ENCODE measurements at regions not wholly inside any gene's neighbourhood (a gene's known extent, or its start where the extent isn't known, plus 50 kb on each side); places are given as distances from the start of the nearest gene placed in this dataset.

- Histone ChIP-seq H3K9me3 (ENCODE audit: low read length) (no peaks in the 10 kb centered on the region), H3K9me2 (replicated peaks; ENCODE audit: low read length) (no peaks in the 10 kb centered on the region), H3F3A (ENCODE audit: low read length, unreplicated experiment) (no peaks in the 10 kb centered on the region), H3K9ac (ENCODE audit: low read length) (no peak overlapping the region), H4K20me1 (ENCODE audit: low read length) (no peaks in the 10 kb centered on the region), H3K27me3 (ENCODE audit: low read length) (no peaks in the 10 kb centered on the region), H3K27ac (ENCODE audit: low read length) (no peak overlapping the region), H3K4me2 (ENCODE audit: low read length) (no peak overlapping the region), H3K4me1 (ENCODE audit: insufficient read depth, low read length) (no peaks in the 10 kb centered on the region), H3K36me3 (ENCODE audit: low read depth, low read length) (no peaks in the 10 kb centered on the region), H2AFZ (ENCODE audit: low read length) (no peak overlapping the region), H3K79me2 (ENCODE audit: low read length) (no peaks in the 10 kb centered on the region), H3K4me3 (ENCODE audit: low read length) (no peak overlapping the region)
- POLR2A ChIA-PET (ENCODE audit: unreplicated experiment) = no interaction called here
- no peak for ATAC-seq
- intact Hi-C loops (cut with micrococcal nuclease) = no loop called here
- CTCF ChIA-PET = no interaction called here
- BruUV-seq (replicated peaks) = no TSS peak
- TF ChIP-seq EZH2 (IDR thresholded peaks at IDR 0.05; ENCODE audit: low read length, unreplicated experiment) (no peak), EZH2phosphoT487 (IDR thresholded peaks at IDR 0.05; ENCODE audit: borderline replicate concordance, low read length) (no peak)
- TF ChIP-seq, protein P1, sequence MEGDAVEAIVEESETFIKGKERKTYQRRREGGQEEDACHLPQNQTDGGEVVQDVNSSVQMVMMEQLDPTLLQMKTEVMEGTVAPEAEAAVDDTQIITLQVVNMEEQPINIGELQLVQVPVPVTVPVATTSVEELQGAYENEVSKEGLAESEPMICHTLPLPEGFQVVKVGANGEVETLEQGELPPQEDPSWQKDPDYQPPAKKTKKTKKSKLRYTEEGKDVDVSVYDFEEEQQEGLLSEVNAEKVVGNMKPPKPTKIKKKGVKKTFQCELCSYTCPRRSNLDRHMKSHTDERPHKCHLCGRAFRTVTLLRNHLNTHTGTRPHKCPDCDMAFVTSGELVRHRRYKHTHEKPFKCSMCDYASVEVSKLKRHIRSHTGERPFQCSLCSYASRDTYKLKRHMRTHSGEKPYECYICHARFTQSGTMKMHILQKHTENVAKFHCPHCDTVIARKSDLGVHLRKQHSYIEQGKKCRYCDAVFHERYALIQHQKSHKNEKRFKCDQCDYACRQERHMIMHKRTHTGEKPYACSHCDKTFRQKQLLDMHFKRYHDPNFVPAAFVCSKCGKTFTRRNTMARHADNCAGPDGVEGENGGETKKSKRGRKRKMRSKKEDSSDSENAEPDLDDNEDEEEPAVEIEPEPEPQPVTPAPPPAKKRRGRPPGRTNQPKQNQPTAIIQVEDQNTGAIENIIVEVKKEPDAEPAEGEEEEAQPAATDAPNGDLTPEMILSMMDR (conservative IDR thresholded peaks at IDR 0.05; ENCODE audit: low read depth, low read length) = no peak
- DNase-seq = no peak
These were observed 68.0 kb upstream of the FAR2 start for GRCh38 chr12:29081101-29081500.

DNA sequence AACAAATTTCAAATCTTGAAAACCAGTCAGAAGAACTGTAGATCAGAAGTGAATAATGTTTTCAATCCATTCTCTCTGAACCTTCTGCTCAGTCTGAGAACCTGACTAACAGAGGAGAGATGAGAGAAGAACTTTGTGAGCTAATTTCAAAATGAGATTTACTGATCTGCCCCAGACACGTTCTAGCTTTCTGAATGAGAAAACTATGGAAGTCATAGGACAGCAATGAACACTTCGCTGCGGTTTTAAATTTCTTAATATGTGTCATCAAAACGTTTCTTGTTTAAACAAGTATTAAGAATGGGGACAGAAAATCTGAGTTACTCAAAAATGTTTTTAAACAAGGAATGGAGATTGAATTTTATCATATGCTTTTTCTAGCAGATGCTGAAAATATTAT is 66.6 kb upstream of the FAR2 start:
- no peak overlapping the region for H3K4me2 ChIP-seq (ENCODE audit: low read length)
- no peaks in the 10 kb centered on the region for H3K4me1 ChIP-seq (ENCODE audit: insufficient read depth, low read length)
- ChIA-PET CTCF (no interaction called here), POLR2A (ENCODE audit: unreplicated experiment) (no interaction called here)
- ATAC-seq = no peak
- H3K9ac ChIP-seq (ENCODE audit: low read length) = no peak overlapping the region
- BruUV-seq (replicated peaks) = no TSS peak
- no peak overlapping the region for H3K4me3 ChIP-seq (ENCODE audit: low read length)
- intact Hi-C loops (cut with micrococcal nuclease) = no loop called here
- no peaks in the 10 kb centered on the region for H3K9me3 ChIP-seq (ENCODE audit: low read length)
- no peaks in the 10 kb centered on the region for H3K36me3 ChIP-seq (ENCODE audit: low read depth, low read length)
- TF ChIP-seq, protein P1 (conservative IDR thresholded peaks at IDR 0.05; ENCODE audit: low read depth, low read length) = no peak
- TF ChIP-seq EZH2phosphoT487 (IDR thresholded peaks at IDR 0.05; ENCODE audit: borderline replicate concordance, low read length) (no peak), EZH2 (IDR thresholded peaks at IDR 0.05; ENCODE audit: low read length, unreplicated experiment) (no peak)
- no peaks in the 10 kb centered on the region for H3K27me3 ChIP-seq (ENCODE audit: low read length)
- no peak overlapping the region for H3K27ac ChIP-seq (ENCODE audit: low read length)
- no peak for DNase-seq
- no peaks in the 10 kb centered on the region for H3K9me2 ChIP-seq (replicated peaks; ENCODE audit: low read length)
- no peaks in the 10 kb centered on the region for H3K79me2 ChIP-seq (ENCODE audit: low read length)
- H4K20me1 ChIP-seq (ENCODE audit: low read length) = no peaks in the 10 kb centered on the region
- 0 out of 2 replicates have a peak overlapping the region, but pooled peaks have one; percentile 2 for H2AFZ ChIP-seq (ENCODE audit: low read length)
- H3F3A ChIP-seq (ENCODE audit: low read length, unreplicated experiment) = no peaks in the 10 kb centered on the region

DNA sequence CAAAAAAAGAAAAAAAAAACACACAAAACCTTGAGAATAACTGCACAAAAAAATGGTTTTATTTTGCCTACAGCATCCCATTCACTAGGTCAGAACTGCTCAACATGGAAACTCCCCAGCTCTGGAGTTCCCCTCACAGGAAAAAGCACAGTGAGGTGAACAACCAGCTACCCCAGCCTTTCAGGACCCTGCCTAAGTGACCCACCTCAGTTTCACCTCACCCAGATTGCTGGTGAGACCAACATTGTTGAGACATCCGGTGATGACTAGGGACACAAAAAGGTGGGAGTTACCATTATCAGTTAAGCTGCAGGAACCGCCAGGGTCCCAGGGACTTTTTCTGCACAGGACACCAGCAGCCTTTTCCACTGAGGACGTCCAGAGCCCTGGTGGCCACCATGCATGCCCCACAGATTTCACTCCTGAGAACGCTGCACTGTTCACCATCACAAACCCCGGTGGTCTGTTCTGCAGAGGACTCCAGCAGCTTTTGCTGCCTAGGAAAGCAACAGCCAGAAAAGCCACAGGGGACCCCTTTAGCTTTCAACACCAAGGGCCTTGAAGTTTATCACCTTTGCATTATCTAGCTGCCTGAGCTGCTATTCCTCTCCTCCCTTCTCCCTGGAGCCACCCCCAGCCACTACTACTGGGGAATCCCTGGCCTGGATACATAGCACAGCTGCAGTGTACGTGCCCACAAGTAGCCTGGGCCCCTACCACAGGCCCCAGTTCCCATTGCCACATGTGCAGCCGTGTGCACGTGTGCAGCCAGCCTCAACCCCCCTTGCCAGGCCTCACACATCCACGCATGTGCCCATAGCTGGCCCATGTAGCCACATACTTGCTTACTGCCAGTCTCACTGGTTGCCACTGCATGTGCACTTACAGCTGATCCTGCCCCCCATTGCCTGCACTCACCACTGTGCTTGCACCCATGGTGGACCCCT is 62.5 kb upstream of the FAR2 start:
- TF ChIP-seq EZH2phosphoT487 (IDR thresholded peaks at IDR 0.05; ENCODE audit: borderline replicate concordance, low read length) (no peak), EZH2 (IDR thresholded peaks at IDR 0.05; ENCODE audit: low read length, unreplicated experiment) (no peak)
- TF ChIP-seq, protein P1 (conservative IDR thresholded peaks at IDR 0.05; ENCODE audit: low read depth, low read length) = no peak
- CTCF ChIA-PET = interaction anchor here (0.5 to 1.3 kb wide), 2 partner anchors 234 to 430 kb away, joined by 3 to 4 read pairs; no protein-coding TSS in a partner anchor
- H3K9me2 ChIP-seq (replicated peaks; ENCODE audit: low read length) = no peaks in the 10 kb centered on the region
- H3K27me3 ChIP-seq (ENCODE audit: low read length) = no peaks in the 10 kb centered on the region
- POLR2A ChIA-PET (ENCODE audit: unreplicated experiment) = no interaction called here
- ATAC-seq = no peak
- no peak overlapping the region for H3K4me2 ChIP-seq (ENCODE audit: low read length)
- H3K27ac ChIP-seq (ENCODE audit: low read length) = no peak overlapping the region
- H3K9me3 ChIP-seq (ENCODE audit: low read length) = no peaks in the 10 kb centered on the region
- no peaks in the 10 kb centered on the region for H3K79me2 ChIP-seq (ENCODE audit: low read length)
- no peak overlapping the region for H3K9ac ChIP-seq (ENCODE audit: low read length)
- no peak overlapping the region for H2AFZ ChIP-seq (ENCODE audit: low read length)
- no peaks in the 10 kb centered on the region for H3F3A ChIP-seq (ENCODE audit: low read length, unreplicated experiment)
- no peaks in the 10 kb centered on the region for H3K4me1 ChIP-seq (ENCODE audit: insufficient read depth, low read length)
- no TSS peak for BruUV-seq (replicated peaks)
- DNase-seq = no peak
- intact Hi-C loops (cut with micrococcal nuclease) = no loop called here
- H3K36me3 ChIP-seq (ENCODE audit: low read depth, low read length) = no peaks in the 10 kb centered on the region
- H3K4me3 ChIP-seq (ENCODE audit: low read length) = no peak overlapping the region
- H4K20me1 ChIP-seq (ENCODE audit: low read length) = no peaks in the 10 kb centered on the region

Measured in PC-3 (cell line).